Left renal cortex interstitium (tissue), 4 donors: ENCODE measurements at regions not wholly inside any gene's neighbourhood (a gene's known extent, or its start where the extent isn't known, plus 50 kb on each side); places are given as distances from the start of the nearest gene placed in this dataset.

ENCODE experiments used
- DNase-seq, 4 donors: peaks; one replicate each; pipeline ENCODE4 v3.0.0-alpha.2; 2013; ENCODE audit warnings: low read depth in 4 of 4, low spot score in 2 of 4, missing footprints in 1 of 4

GRCh38 chr6:44062771-44063560, 64.3 kb downstream of the MRPL14 start:
- no peak for DNase-seq

GRCh38 chr6:44062105-44062770, 65.0 kb downstream of the MRPL14 start:
- no peak for DNase-seq

- no peak for DNase-seq
Observed at GRCh38 chr6:44061375-44062104, 65.7 kb downstream of the MRPL14 start.

GRCh38 chr6:44060612-44061374, 66.5 kb downstream of the MRPL14 start:
- DNase-seq = no peak

- no peak for DNase-seq
Observed at GRCh38 chr6:44059359-44060346, 67.6 kb downstream of the MRPL14 start.

GRCh38 chr6:44058617-44059358, 68.5 kb downstream of the MRPL14 start:
- DNase-seq = no peak

GRCh38 chr6:44057931-44058616, 69.2 kb downstream of the MRPL14 start:
- DNase-seq = no peak

- no peak for DNase-seq
Observed at GRCh38 chr6:44057238-44057930, 69.9 kb downstream of the MRPL14 start.

GRCh38 chr6:44056392-44057237, 70.6 kb downstream of the MRPL14 start:
- no peak for DNase-seq

GRCh38 chr6:44054721-44055559, 72.3 kb downstream of the MRPL14 start:
- no peak for DNase-seq

- DNase-seq = no peak
Observed at GRCh38 chr6:44053760-44054556, 73.3 kb downstream of the MRPL14 start.

- DNase-seq = no peak
Observed at GRCh38 chr6:44053106-44053756, 74.0 kb downstream of the MRPL14 start.

- DNase-seq = no peak
Observed at GRCh38 chr6:44052419-44053023, 74.7 kb downstream of the MRPL14 start.

GRCh38 chr6:44051515-44051914, 75.7 kb downstream of the MRPL14 start:
- no peak for DNase-seq
